HK-2 (cell line): ENCODE measurements at regions not wholly inside any gene's neighbourhood (a gene's known extent, or its start where the extent isn't known, plus 50 kb on each side); places are given as distances from the start of the nearest gene placed in this dataset.
A peak's percentile ranks its signal among the peaks of the same experiment; 100 is the strongest.
"Not testable (repeated sequence)": the region's sequence is repeated elsewhere in the genome, so short reads cannot be mapped to it uniquely, and the experiment has no call there.

Source experiments
- DNase-seq: peaks from one replicate; pipeline ENCODE4 v3.0.0-alpha.2; 2018; ENCODE audit not compliant: unreplicated experiment

- DNase-seq = no peak
Observed at GRCh38 chr7:142534726-142535122, 214.5 kb upstream of the PRSS1 start.

- DNase-seq = no peak
Observed at GRCh38 chr7:142533920-142534319, 215.4 kb upstream of the PRSS1 start.

GRCh38 chr7:142529591-142529990 is 219.7 kb upstream of the PRSS1 start:
- no peak for DNase-seq

- no peak for DNase-seq
Observed at GRCh38 chr7:142528608-142529408, 220.5 kb upstream of the PRSS1 start.

GRCh38 chr7:142523821-142524460 is 225.3 kb upstream of the PRSS1 start:
- no peak for DNase-seq

GRCh38 chr7:142522735-142523134 is 226.5 kb upstream of the PRSS1 start:
- DNase-seq = no peak

- not testable (repeated sequence) for DNase-seq
Observed at GRCh38 chr7:142520885-142521284, 228.4 kb upstream of the PRSS1 start.

GRCh38 chr7:142520455-142520854 is 228.8 kb upstream of the PRSS1 start:
- DNase-seq = not testable (repeated sequence)

GRCh38 chr7:142519079-142520078 is 229.9 kb upstream of the PRSS1 start:
- no peak for DNase-seq

GRCh38 chr7:142516038-142516501 is 233.2 kb upstream of the PRSS1 start:
- DNase-seq = peak; percentile 28

- DNase-seq = not testable (repeated sequence)
Observed at GRCh38 chr7:142514716-142515115, 234.6 kb upstream of the PRSS1 start.

GRCh38 chr7:142513178-142513955 is 235.9 kb upstream of the PRSS1 start:
- no peak for DNase-seq

- DNase-seq = no peak
Observed at GRCh38 chr7:142511801-142512200, 237.5 kb upstream of the PRSS1 start.

GRCh38 chr7:142511374-142511773 is 237.9 kb upstream of the PRSS1 start:
- no peak for DNase-seq

GRCh38 chr7:142509235-142509634 is 240.0 kb upstream of the PRSS1 start:
- DNase-seq = not testable (repeated sequence)

GRCh38 chr7:142508251-142508650 is 241.0 kb upstream of the PRSS1 start:
- no peak for DNase-seq

- no peak for DNase-seq
Observed at GRCh38 chr7:142507799-142508198, 241.5 kb upstream of the PRSS1 start.

GRCh38 chr7:142507066-142507465 is 242.2 kb upstream of the PRSS1 start:
- not testable (repeated sequence) for DNase-seq

GRCh38 chr7:142506601-142507000 is 242.7 kb upstream of the PRSS1 start:
- DNase-seq = no peak

- DNase-seq = not testable (repeated sequence)
Observed at GRCh38 chr7:142503949-142504348, 245.3 kb upstream of the PRSS1 start.

- DNase-seq = no peak
Observed at GRCh38 chr7:142503036-142503435, 245.2 kb upstream of the PRSS58 start.
